ENCODE measurements at regions not wholly inside any gene's neighbourhood (a gene's known extent, or its start where the extent isn't known, plus 50 kb on each side); places are given as distances from the start of the nearest gene placed in this dataset.

DNA sequence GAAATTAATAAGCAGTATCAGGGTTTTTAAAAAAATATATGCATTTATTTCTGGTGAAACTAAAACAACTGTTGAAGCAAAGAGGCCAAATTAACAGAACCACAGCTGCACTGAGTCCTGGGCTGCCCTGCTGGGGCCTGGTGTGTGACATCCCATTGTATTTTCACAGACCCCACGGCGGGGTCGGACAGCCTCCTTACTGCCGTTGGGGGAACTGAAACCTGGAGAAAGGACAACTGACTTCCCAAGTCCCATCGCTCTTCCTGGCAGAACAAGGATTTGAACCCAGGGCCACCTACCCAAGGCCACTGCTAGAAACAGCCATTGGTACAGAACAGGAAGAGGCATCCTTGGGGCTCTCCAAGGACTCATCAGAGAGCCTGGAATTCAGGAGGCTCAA lies 114.8 kb upstream of the SFSWAP start:
- no peak for TF ChIP-seq TAF1 (IDR thresholded peaks at IDR 0.05; ENCODE audit: low read depth, low read length)
- no peak for TF ChIP-seq POLR2A (IDR thresholded peaks at IDR 0.05; ENCODE audit: low read depth, low read length)
- no peak for TF ChIP-seq POLR2AphosphoS5 (IDR thresholded peaks at IDR 0.05; ENCODE audit: low read depth, low read length)
- no peak for TF ChIP-seq PAX5 (IDR thresholded peaks at IDR 0.05; ENCODE audit: insufficient read depth, low read length, severe bottlenecking)
- no peak for TF ChIP-seq SPI1 (IDR thresholded peaks at IDR 0.05; ENCODE audit: low read depth, low read length)

All from GM12891 (cell line).